Skeletal muscle cell (primary cell): ENCODE measurements at regions not wholly inside any gene's neighbourhood (a gene's known extent, or its start where the extent isn't known, plus 50 kb on each side); places are given as distances from the start of the nearest gene placed in this dataset.
A peak's percentile ranks its signal among the peaks of the same experiment; 100 is the strongest.
"Not testable (repeated sequence)": the region's sequence is repeated elsewhere in the genome, so short reads cannot be mapped to it uniquely, and the experiment has no call there.

Experiments used
- DNase-seq: peaks from one replicate; pipeline ENCODE4 v3.0.0-alpha.2; 2010; ENCODE audit warnings: low read depth
- H3K4me3 ChIP-seq: 2 replicates; pipeline ENCODE4 v1.5.1; 2011; ENCODE audit warnings: low read depth, mild to moderate bottlenecking, control low read depth, low read length, moderate library complexity

DNA sequence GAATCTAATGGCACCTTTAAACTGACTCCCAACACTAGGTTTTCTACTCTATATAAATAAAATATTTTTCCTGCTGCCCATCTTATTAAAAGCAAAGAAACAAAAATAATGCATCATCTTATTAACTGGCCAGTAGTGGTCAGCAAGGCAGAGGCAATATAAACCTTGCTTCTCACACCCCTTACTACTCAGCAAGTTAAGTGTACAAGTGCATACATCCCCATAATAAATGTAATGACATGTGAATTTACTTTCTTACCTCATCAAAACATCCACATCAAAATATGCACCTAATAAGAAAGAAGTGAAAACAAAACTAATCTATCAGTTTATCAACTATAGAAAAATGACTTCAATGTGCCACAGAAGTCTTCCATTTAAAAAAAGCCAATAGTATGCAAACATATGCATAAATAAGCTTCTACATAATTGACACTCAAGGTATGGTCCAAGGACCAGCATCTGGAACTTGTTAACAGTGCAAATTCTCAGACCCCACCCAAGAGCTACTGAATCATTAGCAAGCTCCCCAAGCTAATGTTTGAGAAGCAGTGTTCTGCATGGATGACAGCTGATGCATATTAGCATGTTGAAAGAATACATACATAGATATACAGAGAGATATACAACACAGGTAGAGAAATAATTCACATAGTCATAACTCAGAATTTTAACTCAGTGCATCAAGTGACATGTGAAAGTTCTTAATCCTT, 182.7 kb downstream of the C7orf25 start:
- DNase-seq, result no peak

DNA sequence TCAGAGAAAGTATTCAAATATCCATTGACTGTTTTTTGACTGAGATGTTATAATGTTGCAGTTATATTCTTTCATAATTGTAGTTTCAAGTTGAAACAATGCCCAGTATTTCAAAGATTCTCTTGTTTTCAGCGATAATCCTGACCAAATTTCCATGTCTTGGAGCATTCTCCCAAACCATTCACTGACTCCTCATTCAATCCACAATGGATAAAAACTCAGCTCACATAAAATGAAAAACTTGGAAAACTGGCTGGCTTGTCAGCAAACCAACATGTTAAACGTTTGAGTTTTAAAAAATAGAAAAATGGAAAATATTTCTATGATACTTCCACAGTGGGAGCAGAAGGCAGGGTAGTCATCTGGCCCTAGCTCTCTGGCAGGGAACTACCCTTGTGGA, 184.4 kb downstream of the C7orf25 start:
- DNase-seq, result no peak
- no peak overlapping the region for H3K4me3 ChIP-seq

More for the DNA sequence above, 182.7 kb downstream of the C7orf25 start:
- H3K4me3 ChIP-seq, result no peak overlapping the region

DNA sequence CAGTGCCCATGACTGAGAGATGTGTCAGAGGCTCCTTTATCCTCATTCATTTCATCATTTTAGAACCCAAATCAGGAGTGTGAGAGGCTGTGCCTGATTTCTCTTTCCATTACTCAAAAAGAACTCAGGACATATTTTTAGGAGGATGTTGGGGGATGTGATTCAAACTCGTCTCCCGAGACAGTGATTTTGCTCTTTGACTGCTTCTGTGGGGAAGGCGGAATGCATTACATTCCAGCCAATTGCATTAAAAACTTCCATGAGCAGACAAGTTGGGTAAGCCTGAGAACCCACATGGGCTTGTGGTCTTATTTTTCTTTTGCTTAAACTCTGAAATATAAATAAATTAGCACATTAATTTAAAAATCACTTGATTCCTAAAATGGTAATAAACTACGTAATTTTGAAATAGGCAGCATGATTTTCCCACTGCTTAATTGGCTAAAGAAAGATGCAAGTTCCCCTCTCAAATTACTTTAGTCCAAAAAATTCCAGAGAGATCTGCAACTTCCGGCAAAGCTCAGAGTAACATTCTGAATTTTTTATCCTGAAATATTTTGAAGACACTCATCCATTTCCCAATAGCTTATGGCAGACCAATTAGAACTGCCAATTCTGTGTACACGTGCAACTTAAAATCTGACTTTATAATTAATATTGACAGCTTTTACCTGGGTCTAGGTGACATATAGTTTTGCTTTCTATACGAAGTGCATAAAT, 185.6 kb downstream of the C7orf25 start:
- H3K4me3 ChIP-seq, result no peak overlapping the region
- DNase-seq, result peak; percentile 65

DNA sequence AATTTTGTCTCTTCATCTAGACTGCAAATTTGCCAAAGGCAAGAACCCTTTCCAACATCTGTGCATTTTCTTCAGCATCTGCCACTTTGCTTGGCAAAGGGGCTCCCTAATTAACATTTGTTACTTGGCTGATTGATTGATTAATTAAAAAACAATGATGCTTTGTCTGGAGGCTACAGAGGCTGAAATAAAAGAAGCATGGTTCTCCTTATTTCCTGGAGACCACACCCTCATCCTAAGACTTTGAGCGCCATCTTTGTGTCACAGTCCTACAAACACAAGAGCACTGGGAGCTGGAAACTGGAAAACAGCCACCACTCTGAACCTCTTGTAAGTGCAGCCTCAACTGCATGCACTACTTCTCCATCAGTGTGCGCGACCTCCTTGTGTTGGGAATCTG, 189.2 kb downstream of the C7orf25 start:
- no peak for DNase-seq
- H3K4me3 ChIP-seq, result no peak overlapping the region

DNA sequence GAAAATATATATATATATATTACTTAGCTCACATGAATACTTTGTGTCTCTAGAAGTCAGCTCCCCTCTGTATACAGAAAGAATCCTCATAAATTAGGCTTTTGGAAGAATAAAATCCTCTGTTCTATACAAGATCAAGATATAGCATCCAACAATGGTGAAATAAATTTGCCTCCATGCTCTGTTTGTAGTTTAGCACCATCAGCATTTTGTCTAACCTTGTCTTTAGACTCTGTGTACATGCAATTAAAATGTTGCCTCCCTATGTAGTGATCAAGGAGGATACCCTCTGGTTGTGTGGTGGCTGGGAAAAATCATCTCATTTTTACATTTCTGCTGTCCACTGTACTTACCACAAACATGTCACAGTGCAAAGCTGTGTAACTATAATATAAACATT, 189.7 kb downstream of the C7orf25 start:
- DNase-seq, result no peak
- H3K4me3 ChIP-seq, result no peak overlapping the region

DNA sequence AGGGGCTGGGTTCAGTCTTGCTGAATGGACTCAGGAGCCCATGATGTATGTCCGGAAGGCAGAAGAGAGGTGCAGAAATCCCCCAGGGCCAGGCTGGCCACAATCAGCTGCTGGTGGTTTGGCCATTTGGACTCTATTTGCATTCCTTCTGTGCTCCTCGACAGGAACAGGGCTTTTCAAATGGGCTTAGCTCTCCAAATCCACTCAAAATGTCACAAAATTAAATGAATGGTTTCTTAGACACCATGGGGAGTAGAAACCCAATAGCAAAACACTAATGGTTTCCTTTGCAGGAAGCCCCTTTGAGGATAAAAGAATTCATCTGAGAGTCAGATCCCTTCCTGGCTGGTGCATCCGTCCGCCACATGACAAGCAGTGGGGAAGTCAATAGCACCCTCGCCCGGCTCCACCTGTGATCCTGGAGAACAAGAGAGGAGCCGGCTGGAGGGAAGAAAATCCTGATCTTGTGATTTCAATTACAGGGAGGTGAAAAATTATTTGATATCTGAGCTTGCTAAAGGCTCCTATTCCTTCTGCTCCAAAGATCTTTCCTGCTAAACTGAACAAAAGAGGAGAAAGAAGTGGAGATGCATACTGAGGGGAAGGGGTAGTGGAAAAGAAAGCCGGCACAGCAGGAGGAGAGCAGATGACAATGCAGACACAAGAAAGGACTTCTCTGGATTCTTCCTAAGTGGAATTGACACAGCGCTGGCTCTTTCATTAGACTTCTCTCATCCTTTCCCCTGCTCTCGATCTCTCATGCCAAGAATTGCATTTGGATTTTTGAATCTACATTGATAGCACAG, 190.7 kb downstream of the C7orf25 start:
- no peak for DNase-seq
- no peak overlapping the region for H3K4me3 ChIP-seq

DNA sequence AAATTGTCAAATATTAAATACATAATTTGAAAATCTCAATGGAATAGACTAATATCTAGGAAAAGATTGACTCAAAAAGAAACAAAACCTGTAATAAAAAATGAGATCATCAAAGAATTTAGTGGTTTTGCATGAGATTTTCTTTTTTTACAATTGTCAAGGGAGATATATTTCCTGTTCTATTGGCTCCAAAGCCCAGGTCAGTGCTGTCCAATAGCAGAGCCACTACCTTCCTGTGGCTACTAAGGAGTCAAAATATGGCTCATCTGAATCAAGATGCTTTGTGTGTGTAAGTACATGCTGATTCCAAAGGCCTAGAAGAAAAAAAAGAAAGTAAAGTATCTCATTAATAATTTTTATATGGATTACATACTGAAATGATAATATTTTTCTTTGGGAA, 191.9 kb downstream of the C7orf25 start:
- no peak for DNase-seq
- H3K4me3 ChIP-seq, result no peak overlapping the region

DNA sequence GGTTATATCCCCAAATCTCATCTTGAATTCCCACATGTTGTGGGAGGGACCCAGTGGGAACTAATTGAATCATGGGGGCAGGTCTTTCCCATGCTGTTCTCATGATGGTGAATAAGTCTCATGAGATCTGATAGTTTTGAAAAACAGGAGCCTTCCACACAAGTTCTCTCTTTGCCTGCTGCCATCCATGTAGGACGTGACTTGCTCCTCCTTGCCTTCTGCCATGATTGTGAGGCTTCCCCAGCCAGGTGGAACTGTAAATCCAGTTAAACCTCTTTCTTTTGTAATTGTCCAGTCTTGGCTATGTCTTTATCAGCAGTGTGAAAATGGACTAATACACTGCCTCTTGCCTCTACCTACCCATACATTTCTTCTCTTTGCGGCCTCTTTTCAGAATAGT, 193.4 kb downstream of the C7orf25 start:
- H3K4me3 ChIP-seq, DNase-seq: not testable (repeated sequence)

DNA sequence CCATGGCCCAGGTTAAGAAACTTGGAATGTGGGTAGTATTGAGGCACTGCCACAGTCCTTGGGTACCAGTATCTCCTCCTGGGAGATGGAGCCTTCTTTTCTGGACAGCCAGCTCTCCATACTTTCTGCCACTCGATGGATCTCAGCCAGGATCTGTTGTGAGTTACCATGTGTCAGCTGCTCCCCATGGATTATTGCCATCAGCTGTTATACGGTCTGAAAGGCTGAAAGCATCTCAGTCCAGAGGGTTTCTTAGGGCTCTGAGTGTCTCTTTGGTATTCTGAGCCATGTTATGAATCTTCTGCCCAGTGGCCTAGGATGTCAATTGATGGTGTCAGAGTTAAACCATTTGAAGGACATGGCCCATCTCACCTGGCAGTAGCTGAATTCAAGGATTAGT, 197.5 kb downstream of the C7orf25 start:
- H3K4me3 ChIP-seq, result no peak overlapping the region
- no peak for DNase-seq

DNA sequence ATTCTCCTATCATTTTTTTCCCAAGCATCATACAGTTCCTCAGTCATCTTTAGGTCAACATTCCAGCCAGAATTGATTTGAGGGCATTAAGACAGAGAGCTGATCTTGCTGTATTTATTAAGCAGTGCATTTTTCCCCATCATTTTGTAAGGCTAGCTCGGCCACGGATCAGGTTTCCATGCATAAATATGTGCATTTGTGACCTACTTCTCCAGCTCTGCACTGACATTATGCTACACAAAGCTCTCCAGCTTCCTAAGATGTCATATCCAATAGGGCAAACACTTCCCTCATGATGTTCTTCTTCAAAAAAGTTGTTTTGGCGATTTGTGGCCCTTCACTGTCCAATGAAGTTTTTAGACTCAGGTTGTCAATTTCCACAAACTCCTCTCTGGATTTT, 202.6 kb downstream of the C7orf25 start:
- DNase-seq, result no peak
- H3K4me3 ChIP-seq, result no peak overlapping the region

DNA sequence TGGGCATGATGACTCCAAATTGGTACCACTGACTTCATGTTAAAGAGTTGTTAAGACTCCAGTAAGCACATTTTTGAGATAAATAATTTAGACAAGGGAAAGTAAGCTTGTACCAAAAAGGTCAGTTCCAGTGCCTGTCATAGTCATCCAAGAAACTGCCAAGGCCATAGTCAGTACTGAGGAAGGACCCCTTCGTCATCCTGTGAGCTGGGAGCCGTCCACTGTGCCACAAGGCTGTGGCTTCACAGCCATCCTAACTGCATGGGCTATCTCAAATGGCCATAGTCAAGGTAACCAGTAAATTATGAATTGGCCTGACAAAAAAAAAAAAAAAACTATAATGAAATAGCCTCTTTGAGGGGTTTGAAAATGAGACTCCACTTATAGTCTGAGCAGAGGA, 207.2 kb downstream of the C7orf25 start:
- H3K4me3 ChIP-seq, result no peak overlapping the region
- DNase-seq, result no peak

DNA sequence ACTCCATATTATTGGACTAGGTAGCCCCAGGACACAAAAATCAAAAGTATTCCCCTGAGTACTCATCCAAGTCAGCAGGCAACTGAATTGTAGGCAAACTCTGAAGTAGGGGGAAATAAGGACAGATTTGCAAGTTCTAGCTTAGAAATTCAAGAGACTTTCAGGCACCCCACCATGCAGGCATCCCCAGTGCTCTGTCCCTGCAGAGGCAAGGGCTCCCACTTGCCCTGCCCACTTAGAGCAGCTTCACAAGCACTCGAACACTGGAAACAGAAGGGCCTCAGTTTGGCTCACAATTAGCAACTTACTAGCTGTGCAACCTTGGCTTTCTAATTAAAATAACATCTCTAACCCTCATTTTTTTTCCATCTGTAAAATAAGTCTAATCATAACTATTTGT, 209.2 kb downstream of the C7orf25 start:
- no peak overlapping the region for H3K4me3 ChIP-seq
- no peak for DNase-seq

DNA sequence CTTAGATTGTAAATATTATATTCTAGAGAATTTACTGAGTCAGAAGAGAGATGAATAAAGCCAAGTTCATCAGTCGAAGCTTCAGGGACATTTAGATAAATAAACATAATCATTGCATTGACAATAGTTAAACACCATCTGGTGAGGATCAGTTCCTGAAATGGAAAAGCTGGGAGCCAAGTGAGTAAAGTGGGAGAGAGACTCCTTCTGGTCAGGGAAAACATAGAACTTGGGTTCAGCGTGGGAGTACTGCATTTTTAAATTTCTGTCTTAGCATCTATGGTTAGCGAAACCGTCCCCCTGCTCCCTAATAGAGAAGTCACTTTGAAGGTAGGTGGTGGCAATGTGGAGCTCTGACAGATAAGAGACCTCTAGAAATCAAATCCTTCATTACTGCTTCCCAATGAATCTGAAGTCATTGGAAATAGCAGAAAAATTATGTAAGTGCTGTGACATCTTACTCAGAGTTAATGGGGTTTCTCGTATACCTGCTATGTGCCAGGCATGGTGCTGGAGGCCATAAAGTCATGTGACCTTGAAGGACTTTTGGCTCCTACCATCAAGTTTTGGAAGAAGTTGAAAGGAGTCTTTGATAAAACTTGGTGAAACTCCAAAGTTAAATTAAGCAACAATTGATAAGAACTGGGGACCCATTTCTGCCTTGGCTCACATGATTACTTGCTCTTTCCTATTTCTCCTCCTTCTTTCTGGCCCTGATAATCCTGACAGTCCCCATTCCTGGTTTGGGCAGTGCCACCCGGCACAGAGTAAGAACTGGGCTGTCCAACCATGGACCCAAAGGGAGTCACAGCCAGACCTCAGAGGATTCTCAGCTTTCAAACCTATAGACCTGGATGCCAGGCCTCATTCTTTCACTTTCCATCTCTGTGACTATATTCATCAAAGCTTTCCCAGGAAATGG, 211.2 kb downstream of the C7orf25 start:
- H3K4me3 ChIP-seq, result no peak overlapping the region
- no peak for DNase-seq

DNA sequence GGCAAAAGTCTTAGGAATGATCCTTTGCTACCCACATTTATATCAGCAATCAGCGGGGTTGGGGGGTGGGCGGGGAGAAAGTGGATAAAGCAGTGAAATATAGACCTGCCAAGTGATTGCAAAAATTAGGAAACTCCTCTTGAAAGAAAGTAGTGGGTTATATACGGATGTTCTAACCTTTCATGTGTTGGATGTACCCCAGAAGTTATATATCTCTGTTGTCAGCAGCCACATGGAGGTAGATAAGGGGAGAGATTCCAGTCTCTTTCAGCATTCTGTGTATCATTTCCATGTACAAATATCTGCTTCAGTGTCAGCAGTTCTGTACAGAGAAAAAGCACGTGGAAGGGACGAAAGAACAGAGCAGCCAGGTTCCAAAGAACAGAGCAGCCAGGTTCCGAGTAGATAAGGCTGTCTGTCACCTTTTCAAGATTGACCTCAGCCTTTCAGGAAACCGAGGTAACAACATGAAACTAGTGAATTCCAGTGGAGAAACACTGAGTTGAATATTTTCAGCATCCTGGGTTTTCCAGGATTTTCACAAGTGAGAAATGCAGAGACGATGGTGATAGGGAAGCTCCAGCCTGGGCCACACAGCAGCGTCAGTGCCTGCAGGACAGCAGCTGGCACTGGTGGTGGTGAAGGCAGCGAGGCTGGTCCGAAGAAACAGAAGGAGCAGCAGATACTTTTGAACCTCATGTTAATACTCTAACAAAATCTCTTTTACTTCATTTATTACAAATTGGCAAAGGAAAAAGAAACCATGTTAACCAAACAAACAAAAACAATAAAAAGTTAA, 212.3 kb downstream of the C7orf25 start:
- DNase-seq, result no peak
- H3K4me3 ChIP-seq, result no peak overlapping the region

DNA sequence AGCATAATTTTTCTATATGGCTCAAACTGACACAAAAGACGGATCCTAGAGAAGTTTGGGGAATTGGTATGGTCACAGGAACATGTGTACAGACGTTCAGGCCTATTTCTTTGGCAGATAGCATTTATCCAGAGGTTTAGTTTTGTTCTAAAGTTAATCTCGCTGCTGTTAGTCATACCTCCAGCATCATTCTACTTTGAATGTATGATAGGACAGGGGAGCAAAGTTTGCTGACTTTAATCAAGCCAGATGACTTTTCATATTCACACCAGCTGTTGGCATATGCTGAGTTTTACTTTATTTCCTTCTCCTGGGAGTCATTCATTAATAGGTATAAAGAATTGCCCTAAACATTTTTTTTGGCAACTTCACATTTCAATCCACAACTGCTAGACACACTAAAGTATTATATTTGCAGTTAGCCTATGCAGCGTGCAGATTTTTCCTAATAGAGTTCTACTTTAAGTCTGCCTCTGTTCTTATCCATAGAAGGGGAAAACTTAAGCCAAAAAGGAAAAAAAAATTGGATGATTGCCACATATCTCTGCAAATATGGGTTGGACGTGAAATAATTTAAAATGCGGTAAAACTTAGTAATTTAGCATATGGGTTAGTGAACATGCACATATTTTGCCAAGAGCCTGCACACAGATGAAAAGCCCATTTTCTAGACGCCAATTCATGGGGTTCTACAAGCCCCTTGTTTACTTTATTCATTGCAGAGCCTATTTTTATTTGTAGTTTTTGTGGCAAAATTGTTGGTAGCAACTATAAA, 213.1 kb downstream of the C7orf25 start:
- no peak for DNase-seq
- H3K4me3 ChIP-seq, result no peak overlapping the region

DNA sequence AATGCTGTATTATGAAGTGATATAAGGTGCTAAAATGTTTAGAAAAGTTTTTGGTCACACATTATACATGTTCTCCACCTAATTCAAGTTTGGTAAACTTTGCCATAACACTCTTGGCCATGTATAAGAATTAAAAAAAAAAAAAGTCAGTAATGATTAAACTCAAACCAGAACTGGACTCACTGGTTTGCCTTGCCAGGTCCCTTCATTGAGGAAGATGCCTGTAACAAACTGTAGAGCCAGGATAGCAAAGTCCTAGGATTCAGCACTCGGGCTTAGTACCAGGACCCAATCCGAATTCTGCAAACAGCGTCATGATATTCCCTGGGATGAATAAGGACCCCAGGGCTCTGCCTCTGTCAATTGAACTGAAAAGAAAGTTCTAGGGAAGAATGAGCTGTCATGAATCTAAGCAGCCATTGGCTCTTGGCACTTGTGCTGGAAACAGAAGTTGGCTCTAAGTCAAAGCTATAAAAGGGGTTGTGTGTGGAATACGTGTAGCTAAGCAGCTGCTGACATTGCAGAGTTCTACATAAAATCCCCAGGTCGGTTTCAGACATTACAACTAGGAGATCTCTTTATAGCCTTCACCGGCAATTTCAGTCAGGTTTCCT, 216.9 kb downstream of the C7orf25 start:
- H3K4me3 ChIP-seq, result no peak overlapping the region
- DNase-seq, result peak; percentile 77

DNA sequence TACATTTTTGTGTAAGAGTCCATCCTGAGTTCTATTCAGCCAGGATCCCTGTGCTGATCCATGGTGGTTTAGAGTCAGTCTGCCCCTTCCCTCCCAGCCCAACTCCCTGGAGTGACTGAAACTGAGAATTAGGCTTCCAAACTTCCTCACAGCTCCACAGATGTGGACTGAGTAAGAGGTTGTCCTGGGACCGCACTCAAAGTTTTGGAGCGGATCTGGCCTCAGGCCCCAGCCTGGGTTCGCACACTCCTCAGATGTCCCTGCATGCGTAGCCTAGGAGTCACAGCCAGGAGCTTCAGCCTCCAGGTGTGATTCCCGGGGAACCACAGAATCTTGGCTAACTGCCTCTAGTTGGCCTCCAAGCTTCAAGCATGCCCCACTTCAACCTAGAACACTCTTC, 218.1 kb downstream of the C7orf25 start:
- no peak overlapping the region for H3K4me3 ChIP-seq
- DNase-seq, result no peak

DNA sequence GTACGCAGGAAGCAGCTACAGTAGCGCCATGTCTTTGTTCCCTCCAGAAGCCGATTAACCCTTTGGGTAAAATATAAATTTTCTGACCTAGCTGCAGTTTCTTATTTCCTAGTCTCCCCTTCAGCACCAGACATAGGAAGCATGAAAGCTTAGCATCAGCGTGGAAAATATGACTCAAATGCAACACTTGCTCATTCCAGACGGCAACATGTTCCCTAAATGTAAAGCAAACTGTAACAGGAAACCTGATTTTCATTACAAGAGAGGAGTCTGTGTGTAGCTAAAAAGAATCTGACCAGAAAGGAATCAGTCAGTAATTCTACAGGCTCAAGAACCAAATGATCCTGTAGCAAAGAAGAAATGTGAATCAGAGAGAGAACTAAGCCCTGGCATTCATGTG, 219.2 kb downstream of the C7orf25 start:
- H3K4me3 ChIP-seq, result no peak overlapping the region
- DNase-seq, result peak; percentile 66
